SK-N-SH (cell line): ENCODE measurements at regions not wholly inside any gene's neighbourhood (a gene's known extent, or its start where the extent isn't known, plus 50 kb on each side); places are given as distances from the start of the nearest gene placed in this dataset.

ENCODE experiments used
- FOSL2 ChIP-seq: IDR thresholded peaks from 2 replicates; pipeline ENCODE4 v1.4.0; 2012; ENCODE audit warnings: low read depth, mild to moderate bottlenecking, moderate library complexity, borderline replicate concordance
- RAD21 ChIP-seq: IDR thresholded peaks from 2 replicates; pipeline ENCODE4 v1.6.1; 2012; ENCODE audit warnings: mild to moderate bottlenecking, low read length
- RCOR1 ChIP-seq: fragments of 150-350 bp; IDR thresholded peaks from 2 replicates; pipeline ENCODE4 v1.6.1; 2017; ENCODE audit warnings: antibody characterized with exemption, low read length
- SMC3 ChIP-seq: IDR thresholded peaks from 2 replicates; pipeline ENCODE4 v1.6.1; 2012; ENCODE audit warnings: low read depth, low read length, improper control_type of control experiment
- TCF12 ChIP-seq: IDR thresholded peaks from 2 replicates; pipeline ENCODE4 v1.4.0; 2012
- TF ChIP-seq, protein P1 (sequence below): fragments of 200-600 bp; sonication (generic); IDR thresholded peaks from 2 replicates; pipeline ENCODE4 v1.6.1; 2017; ENCODE audit warnings: antibody characterized with exemption, mild to moderate bottlenecking, moderate library complexity

DNA sequence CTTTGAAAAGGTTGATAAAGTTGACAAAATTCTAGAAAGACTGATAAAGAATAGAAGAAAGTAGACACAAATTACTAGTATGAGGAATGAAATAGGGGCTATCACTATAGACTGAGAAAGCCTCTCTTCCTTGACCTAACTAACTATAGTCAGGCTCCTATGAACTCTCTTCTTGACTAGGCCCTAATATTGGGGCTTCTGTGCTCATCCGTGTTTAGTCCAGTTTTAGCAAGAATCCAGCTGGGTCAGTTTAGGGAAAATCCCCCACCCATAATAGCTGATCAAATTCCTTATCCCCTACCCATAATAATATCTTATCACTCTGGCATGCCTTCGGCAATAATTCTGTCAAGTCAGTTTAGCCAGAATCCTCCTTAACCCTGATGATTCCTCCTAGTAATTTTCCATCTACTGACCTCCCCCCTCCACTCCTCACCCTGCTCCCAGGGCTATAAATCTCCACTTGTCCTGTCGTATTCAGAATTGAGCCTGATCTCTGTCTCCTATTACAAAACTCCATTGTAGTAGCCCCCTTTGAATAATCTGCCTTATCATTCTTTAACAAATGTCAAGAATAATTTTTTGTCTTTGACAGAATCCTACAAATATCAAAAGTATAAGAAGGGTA, 138.1 kb downstream of the TFAP2A start:
- TF ChIP-seq, protein P1, sequence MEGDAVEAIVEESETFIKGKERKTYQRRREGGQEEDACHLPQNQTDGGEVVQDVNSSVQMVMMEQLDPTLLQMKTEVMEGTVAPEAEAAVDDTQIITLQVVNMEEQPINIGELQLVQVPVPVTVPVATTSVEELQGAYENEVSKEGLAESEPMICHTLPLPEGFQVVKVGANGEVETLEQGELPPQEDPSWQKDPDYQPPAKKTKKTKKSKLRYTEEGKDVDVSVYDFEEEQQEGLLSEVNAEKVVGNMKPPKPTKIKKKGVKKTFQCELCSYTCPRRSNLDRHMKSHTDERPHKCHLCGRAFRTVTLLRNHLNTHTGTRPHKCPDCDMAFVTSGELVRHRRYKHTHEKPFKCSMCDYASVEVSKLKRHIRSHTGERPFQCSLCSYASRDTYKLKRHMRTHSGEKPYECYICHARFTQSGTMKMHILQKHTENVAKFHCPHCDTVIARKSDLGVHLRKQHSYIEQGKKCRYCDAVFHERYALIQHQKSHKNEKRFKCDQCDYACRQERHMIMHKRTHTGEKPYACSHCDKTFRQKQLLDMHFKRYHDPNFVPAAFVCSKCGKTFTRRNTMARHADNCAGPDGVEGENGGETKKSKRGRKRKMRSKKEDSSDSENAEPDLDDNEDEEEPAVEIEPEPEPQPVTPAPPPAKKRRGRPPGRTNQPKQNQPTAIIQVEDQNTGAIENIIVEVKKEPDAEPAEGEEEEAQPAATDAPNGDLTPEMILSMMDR, result no peak
- TF ChIP-seq TCF12 (no peak), RCOR1 (no peak), RAD21 (no peak), FOSL2 (no peak), SMC3 (no peak)
